GM23338 (cell line): ENCODE measurements at regions not wholly inside any gene's neighbourhood (a gene's known extent, or its start where the extent isn't known, plus 50 kb on each side); places are given as distances from the start of the nearest gene placed in this dataset.

Experiments used
- ATAC-seq: fragments of 200-7000 bp; cut with Tn5 transposase; 3 replicates; pipeline ENCODE4 v1.9.1; 2020
- DNase-seq: peaks from one replicate; pipeline ENCODE4 v3.0.0-alpha.2; 2015; ENCODE audit warnings: low spot score
- H2AFZ ChIP-seq: fragments of 200-600 bp; sonication (generic); 2 replicates; pipeline ENCODE4 v1.8.0; 2016; ENCODE audit warnings: antibody characterized with exemption, mild to moderate bottlenecking, moderate library complexity
- H3F3A ChIP-seq: fragments of 200-600 bp; sonication (generic); replicated peaks from 2 replicates; pipeline ENCODE4 v1.8.0; 2017; ENCODE audit warnings: antibody characterized with exemption, mixed run types, low read depth
- H3K27ac ChIP-seq: fragments of 200-600 bp; sonication (generic); 2 replicates; pipeline ENCODE4 v1.6.1; 2016; ENCODE audit warnings: low read depth
- H3K27me3 ChIP-seq: fragments of 200-600 bp; sonication (generic); 2 replicates; pipeline ENCODE4 v1.8.0; 2016; ENCODE audit warnings: mild to moderate bottlenecking, mixed run types, moderate library complexity; ENCODE audit not compliant: insufficient read depth
- H3K36me3 ChIP-seq: fragments of 200-600 bp; sonication (generic); 2 replicates; pipeline ENCODE4 v1.8.0; 2016; ENCODE audit warnings: mild to moderate bottlenecking; ENCODE audit not compliant: insufficient read depth
- H3K4me1 ChIP-seq: fragments of 200-600 bp; sonication (generic); 2 replicates; pipeline ENCODE4 v1.8.0; 2016; ENCODE audit warnings: mild to moderate bottlenecking, moderate library complexity; ENCODE audit not compliant: insufficient read depth
- H3K4me2 ChIP-seq: fragments of 200-600 bp; sonication (generic); 2 replicates; pipeline ENCODE4 v1.7.1; 2017; ENCODE audit warnings: mixed run types
- H3K4me3 ChIP-seq: fragments of 200-600 bp; sonication (generic); 2 replicates; pipeline ENCODE4 v1.6.1; 2016; ENCODE audit warnings: mixed run types
- H3K79me2 ChIP-seq: fragments of 200-600 bp; sonication (generic); replicated peaks from 2 replicates; pipeline ENCODE4 v1.8.0; 2017; ENCODE audit warnings: mild to moderate bottlenecking; ENCODE audit not compliant: insufficient read depth
- H3K9me2 ChIP-seq: fragments of 200-600 bp; sonication (generic); 2 replicates; pipeline ENCODE4 v1.8.0; 2017; ENCODE audit not compliant: insufficient read depth
- H4K20me1 ChIP-seq: fragments of 200-600 bp; sonication (generic); replicated peaks from 2 replicates; pipeline ENCODE4 v1.8.0; 2017; ENCODE audit warnings: mild to moderate bottlenecking; ENCODE audit not compliant: insufficient read depth
- H3K27ac Mint-ChIP-seq: 2 replicates; pipeline ENCODE4 v1.8.0; 2020; ENCODE audit warnings: inconsistent platforms, mild to moderate bottlenecking, moderate library complexity, mixed read lengths
- H3K27me3 Mint-ChIP-seq: 3 replicates; pipeline ENCODE4 v1.8.0; 2022; ENCODE audit warnings: low read depth, mild to moderate bottlenecking, moderate library complexity, mixed read lengths, inconsistent platforms; ENCODE audit not compliant: insufficient read depth, poor library complexity
- H3K36me3 Mint-ChIP-seq: 3 replicates; pipeline ENCODE4 v1.8.0; 2021; ENCODE audit warnings: low read depth, mild to moderate bottlenecking, inconsistent platforms, moderate library complexity, mixed read lengths
- H3K4me1 Mint-ChIP-seq: 3 replicates; pipeline ENCODE4 v1.8.0; 2020; ENCODE audit warnings: mild to moderate bottlenecking, inconsistent platforms, mixed read lengths
- H3K4me3 Mint-ChIP-seq: 3 replicates; pipeline ENCODE4 v1.8.0; 2021; ENCODE audit warnings: moderate library complexity, mild to moderate bottlenecking, inconsistent platforms, mixed read lengths
- H3K9me3 Mint-ChIP-seq: 3 replicates; pipeline ENCODE4 v1.8.0; 2020; ENCODE audit warnings: moderate library complexity, mild to moderate bottlenecking, inconsistent platforms, mixed read lengths
- CREB1 ChIP-seq: fragments of 250-450 bp; sonication (Bioruptor Pico); IDR thresholded peaks from 2 replicates; pipeline ENCODE4 v1.5.0; 2020; ENCODE audit warnings: low read depth, mild to moderate bottlenecking, moderate library complexity
- CTCF ChIP-seq, 2 experiments: fragments of 200-600 bp in 1 of 2; sonication (generic) in 1 of 2; conservative IDR thresholded peaks; 2 replicates each; pipeline versions ENCODE4 v1.5.1 to v1.6.1; 2016 to 2017; ENCODE audit warnings: antibody characterized with exemption in 2 of 2, low read depth in 2 of 2, mild to moderate bottlenecking in 2 of 2, moderate library complexity in 1 of 2
- ETS1 ChIP-seq: IDR thresholded peaks from 2 replicates; pipeline ENCODE4 v1.6.1; 2016; ENCODE audit warnings: antibody characterized with exemption
- EZH2 ChIP-seq: fragments of 200-600 bp; sonication (generic); IDR thresholded peaks from one replicate; pipeline ENCODE4 v1.8.0; 2017; ENCODE audit warnings: antibody characterized with exemption, mild to moderate bottlenecking, low read depth; ENCODE audit not compliant: unreplicated experiment
- EZH2phosphoT487 ChIP-seq: fragments of 200-600 bp; sonication (generic); IDR thresholded peaks from one replicate; pipeline ENCODE4 v1.8.1; 2018; ENCODE audit warnings: antibody characterized with exemption; ENCODE audit not compliant: unreplicated experiment
- JUNB ChIP-seq: IDR thresholded peaks from one replicate; pipeline ENCODE4 v1.6.1; 2016; ENCODE audit warnings: antibody characterized with exemption; ENCODE audit not compliant: unreplicated experiment
- NANOG ChIP-seq: IDR thresholded peaks from 2 replicates; pipeline ENCODE4 v1.6.1; 2016; ENCODE audit warnings: antibody characterized with exemption, borderline replicate concordance
- POLR2AphosphoS5 ChIP-seq: IDR thresholded peaks from 2 replicates; pipeline ENCODE4 v1.6.1; 2016; ENCODE audit warnings: antibody characterized with exemption, low read depth
- STAT1 ChIP-seq: IDR thresholded peaks from one replicate; pipeline ENCODE4 v1.6.1; 2016; ENCODE audit warnings: antibody characterized with exemption; ENCODE audit not compliant: unreplicated experiment
- ZNF114 ChIP-seq: fragments of 250-450 bp; sonication (Bioruptor Pico); IDR thresholded peaks from 2 replicates; pipeline ENCODE4 v1.5.0; 2020; ENCODE audit warnings: mild to moderate bottlenecking, moderate library complexity
- ZNF331 ChIP-seq: fragments of 250-450 bp; sonication (Bioruptor Pico); IDR thresholded peaks from 2 replicates; pipeline ENCODE4 v1.5.0; 2020; ENCODE audit warnings: low read depth, mild to moderate bottlenecking, moderate library complexity

GRCh38 chr10:33579996-33580395 is 245.5 kb upstream of the NRP1 start:
- no peak overlapping the region for H3K4me3 Mint-ChIP-seq
- H3K36me3 Mint-ChIP-seq = peaks cover 8% of the 10 kb centered on the region
- Histone ChIP-seq H3K9me2 (peaks cover 7% of the 10 kb centered on the region; the same call in 1 of the 2 replicates), H3K27me3 (no peaks in the 10 kb centered on the region), H3K79me2 (no peaks in the 10 kb centered on the region), H2AFZ (no peak overlapping the region), H3K4me3 (no peak overlapping the region), H3K4me2 (no peak overlapping the region), H3K36me3 (no peaks in the 10 kb centered on the region; the same call in 1 of the 2 replicates), H3K4me1 (no peaks in the 10 kb centered on the region), H3K27ac (no peak overlapping the region), H3F3A (no peaks in the 10 kb centered on the region), H4K20me1 (no peaks in the 10 kb centered on the region)
- no peaks in the 10 kb centered on the region for H3K4me1 Mint-ChIP-seq
- H3K27me3 Mint-ChIP-seq = peaks cover 6% of the 10 kb centered on the region
- no peak for DNase-seq
- TF ChIP-seq ETS1 = no peak
- TF ChIP-seq EZH2phosphoT487 = no peak
- no peak for TF ChIP-seq POLR2AphosphoS5
- no peak for TF ChIP-seq NANOG
- no peak for TF ChIP-seq ZNF114 (CRISPR knock-in tag)
- H3K27ac Mint-ChIP-seq = no peak overlapping the region
- no peak for ATAC-seq
- peaks cover 10% of the 10 kb centered on the region; the same call in 2 of the 3 replicates for H3K9me3 Mint-ChIP-seq

DNA sequence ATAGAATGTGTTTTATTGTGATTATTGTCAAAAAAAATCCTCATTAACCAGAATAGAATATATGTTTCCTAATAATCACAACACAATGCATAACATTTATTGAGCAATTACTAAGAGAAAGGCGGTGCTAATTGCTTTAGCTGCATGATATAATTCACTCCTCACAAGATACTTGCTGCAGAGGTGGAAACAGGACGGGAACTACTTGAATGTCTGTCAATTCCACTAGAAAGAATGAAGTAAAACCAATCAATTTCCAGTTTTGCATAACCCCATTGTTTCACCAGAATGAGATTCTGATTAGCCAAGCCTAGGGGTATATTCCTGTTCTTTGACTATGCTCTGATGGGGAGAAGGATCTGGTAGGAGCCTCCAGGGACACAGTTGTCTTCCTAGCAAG is 239.1 kb upstream of the NRP1 start:
- H3K27ac ChIP-seq = no peak overlapping the region
- no peak overlapping the region for H3K4me3 Mint-ChIP-seq
- H3K36me3 ChIP-seq = no peaks in the 10 kb centered on the region
- H3K4me3 ChIP-seq = no peak overlapping the region
- no peaks in the 10 kb centered on the region for H3K79me2 ChIP-seq
- peaks cover 2% of the 10 kb centered on the region for H3K27me3 Mint-ChIP-seq
- H3F3A ChIP-seq = no peaks in the 10 kb centered on the region
- H3K4me1 Mint-ChIP-seq = no peaks in the 10 kb centered on the region
- H3K4me2 ChIP-seq = no peak overlapping the region
- H4K20me1 ChIP-seq = no peaks in the 10 kb centered on the region
- no peak for TF ChIP-seq ZNF114 (CRISPR knock-in tag)
- no peak for TF ChIP-seq ZNF331 (CRISPR knock-in tag)
- no peak for TF ChIP-seq JUNB
- no peak for TF ChIP-seq STAT1
- no peak for TF ChIP-seq POLR2AphosphoS5
- no peak for TF ChIP-seq ETS1
- no peak for TF ChIP-seq EZH2
- TF ChIP-seq NANOG = no peak
- H3K9me2 ChIP-seq = no peaks in the 10 kb centered on the region
- no peaks in the 10 kb centered on the region for H3K4me1 ChIP-seq
- no peak for DNase-seq
- ATAC-seq = no peak
- H3K27ac Mint-ChIP-seq = no peak overlapping the region
- H3K27me3 ChIP-seq = no peaks in the 10 kb centered on the region
- H2AFZ ChIP-seq = peak overlapping the region; percentile 11; the same call in 1 of the 2 replicates
- no peaks in the 10 kb centered on the region; the same call in 2 of the 3 replicates for H3K9me3 Mint-ChIP-seq
- no peaks in the 10 kb centered on the region for H3K36me3 Mint-ChIP-seq

- no peak overlapping the region for H3K27ac ChIP-seq
- H3K9me2 ChIP-seq = no peaks in the 10 kb centered on the region
- H3F3A ChIP-seq = no peaks in the 10 kb centered on the region
- no peaks in the 10 kb centered on the region for H3K79me2 ChIP-seq
- no peak overlapping the region for H2AFZ ChIP-seq
- Mint-ChIP-seq H3K9me3 (no peaks in the 10 kb centered on the region; the same call in 2 of the 3 replicates), H3K4me3 (no peak overlapping the region), H3K36me3 (no peaks in the 10 kb centered on the region), H3K27ac (no peak overlapping the region), H3K27me3 (no peaks in the 10 kb centered on the region), H3K4me1 (peaks cover 7% of the 10 kb centered on the region)
- H4K20me1 ChIP-seq = no peaks in the 10 kb centered on the region
- no peak for DNase-seq
- ATAC-seq = no peak
- no peak overlapping the region for H3K4me3 ChIP-seq
- H3K36me3 ChIP-seq = no peaks in the 10 kb centered on the region
- peaks cover 9% of the 10 kb centered on the region for H3K4me1 ChIP-seq
- H3K27me3 ChIP-seq = no peaks in the 10 kb centered on the region
- no peak overlapping the region for H3K4me2 ChIP-seq
- TF ChIP-seq POLR2AphosphoS5 = no peak
- no peak for TF ChIP-seq CREB1 (CRISPR knock-in tag)
- no peak for TF ChIP-seq CTCF (conservative IDR thresholded peaks at IDR 0.05; ENCODE audit: low read depth in 2 of 2)
- TF ChIP-seq STAT1 = no peak
Observed at GRCh38 chr10:33571616-33572015, 237.1 kb upstream of the NRP1 start.
